HEK293 (cell line): ENCODE measurements at regions not wholly inside any gene's neighbourhood (a gene's known extent, or its start where the extent isn't known, plus 50 kb on each side); places are given as distances from the start of the nearest gene placed in this dataset.

Experiments used
- CTCF ChIA-PET: fragments of 350-600 bp; formaldehyde crosslinking; extraction: SDS; loops from one replicate; lab custom pipeline; 2021; ENCODE audit warnings: antibody characterized with exemption; lab: Yijun Ruan, JAX
- POLR2A ChIA-PET: fragments of 300-600 bp; formaldehyde crosslinking; extraction: SDS; loops from one replicate; lab custom pipeline; 2020; ENCODE audit warnings: antibody characterized with exemption, inconsistent platforms; lab: Yijun Ruan, JAX
- H3K27ac ChIP-seq: fragments of 200-500 bp; sonication (Bioruptor generic); 2 replicates; pipeline ENCODE4 v1.5.1; 2014; ENCODE audit warnings: low read depth, low read length, control low read depth, inconsistent platforms; ENCODE audit errors: extremely low read depth
- H3K36me3 ChIP-seq, 2 experiments: fragments of 200-500 bp in 1 of 2; sonication (Bioruptor generic) in 1 of 2; 1 replicate in 1 of 2; 2 replicates in 1 of 2; pipeline ENCODE4 v1.5.1; 2014 to 2017; ENCODE audit warnings: inconsistent platforms in 2 of 2, low read length in 2 of 2; ENCODE audit not compliant: control insufficient read depth in 2 of 2, insufficient read depth in 1 of 2
- H3K4me1 ChIP-seq: fragments of 200-500 bp; sonication (Bioruptor generic); 2 replicates; pipeline ENCODE4 v1.5.1; 2014; ENCODE audit warnings: mild to moderate bottlenecking, low read length, inconsistent platforms; ENCODE audit not compliant: control insufficient read depth, insufficient read depth
- H3K4me3 ChIP-seq: 2 replicates; pipeline ENCODE4 v1.5.1; 2011; ENCODE audit warnings: low read depth, mild to moderate bottlenecking, control low read depth, low read length, moderate library complexity
- H3K9me3 ChIP-seq: fragments of 200-500 bp; sonication (Bioruptor generic); 2 replicates; pipeline ENCODE4 v1.5.1; 2014; ENCODE audit warnings: low read depth, low read length, inconsistent platforms; ENCODE audit not compliant: control insufficient read depth, insufficient read depth
- GFI1B ChIP-seq: fragments of 450-650 bp; formaldehyde crosslinking; IDR thresholded peaks from 2 replicates; pipeline ENCODE4 v1.5.1; 2016; ENCODE audit warnings: missing biosample characterization, missing genetic modification characterization
- GLI2 ChIP-seq: fragments of 450-650 bp; formaldehyde crosslinking; IDR thresholded peaks from 2 replicates; pipeline ENCODE4; 2017; ENCODE audit warnings: missing biosample characterization, missing genetic modification characterization, low read depth, borderline replicate concordance
- HOXA7 ChIP-seq: sonication (generic); formaldehyde crosslinking; IDR thresholded peaks from 2 replicates; pipeline ENCODE4 v1.8.1; 2022; ENCODE audit warnings: missing genetic modification reagents, borderline replicate concordance
- KLF16 ChIP-seq: fragments of 450-650 bp; formaldehyde crosslinking; IDR thresholded peaks from 2 replicates; pipeline ENCODE4 v1.5.1; 2017; ENCODE audit warnings: missing biosample characterization, missing genetic modification characterization
- KLF7 ChIP-seq: fragments of 450-650 bp; formaldehyde crosslinking; IDR thresholded peaks from 2 replicates; pipeline ENCODE4 v1.5.1; 2016; ENCODE audit warnings: missing biosample characterization, missing genetic modification characterization, borderline replicate concordance
- MYNN ChIP-seq: fragments of 450-650 bp; formaldehyde crosslinking; IDR thresholded peaks from 2 replicates; pipeline ENCODE4 v1.5.1; 2016; ENCODE audit warnings: missing biosample characterization, missing genetic modification characterization, borderline replicate concordance
- PRDM10 ChIP-seq: fragments of 450-650 bp; formaldehyde crosslinking; IDR thresholded peaks from 2 replicates; pipeline ENCODE4 v1.5.1; 2016; ENCODE audit warnings: missing biosample characterization, missing genetic modification characterization
- WT1 ChIP-seq: fragments of 450-650 bp; formaldehyde crosslinking; IDR thresholded peaks from 2 replicates; pipeline ENCODE4 v1.5.1; 2016; ENCODE audit warnings: missing biosample characterization, missing genetic modification characterization
- ZBTB21 ChIP-seq: fragments of 450-650 bp; formaldehyde crosslinking; IDR thresholded peaks from 2 replicates; pipeline ENCODE4 v1.5.1; 2017; ENCODE audit warnings: missing biosample characterization, missing genetic modification characterization
- ZBTB48 ChIP-seq: fragments of 450-650 bp; formaldehyde crosslinking; IDR thresholded peaks from 2 replicates; pipeline ENCODE4 v1.5.1; 2016; ENCODE audit warnings: missing biosample characterization, missing genetic modification characterization
- ZEB2 ChIP-seq: fragments of 450-650 bp; formaldehyde crosslinking; IDR thresholded peaks from 2 replicates; pipeline ENCODE4 v1.5.1; 2016; ENCODE audit warnings: missing biosample characterization, missing genetic modification characterization
- ZFP37 ChIP-seq: fragments of 450-650 bp; formaldehyde crosslinking; IDR thresholded peaks from 2 replicates; pipeline ENCODE4 v1.5.1; 2016; ENCODE audit warnings: missing biosample characterization, missing genetic modification characterization
- ZFP41 ChIP-seq: fragments of 450-650 bp; formaldehyde crosslinking; IDR thresholded peaks from 2 replicates; pipeline ENCODE4 v1.5.1; 2016; ENCODE audit warnings: missing biosample characterization, missing genetic modification characterization, borderline replicate concordance
- ZNF132 ChIP-seq: fragments of 450-650 bp; formaldehyde crosslinking; IDR thresholded peaks from 2 replicates; pipeline ENCODE4 v1.5.1; 2017; ENCODE audit warnings: missing biosample characterization, missing genetic modification characterization, borderline replicate concordance
- ZNF138 ChIP-seq: fragments of 450-650 bp; formaldehyde crosslinking; IDR thresholded peaks from 2 replicates; pipeline ENCODE4 v1.5.1; 2016; ENCODE audit warnings: missing biosample characterization, missing genetic modification characterization, borderline replicate concordance
- ZNF140 ChIP-seq: fragments of 450-650 bp; formaldehyde crosslinking; IDR thresholded peaks from 2 replicates; pipeline ENCODE4 v1.5.1; 2016; ENCODE audit warnings: missing biosample characterization, missing genetic modification characterization
- ZNF175 ChIP-seq: fragments of 450-650 bp; formaldehyde crosslinking; IDR thresholded peaks from 2 replicates; pipeline ENCODE4 v1.5.1; 2016; ENCODE audit warnings: missing biosample characterization, missing genetic modification characterization
- ZNF18 ChIP-seq: fragments of 450-650 bp; formaldehyde crosslinking; IDR thresholded peaks from 2 replicates; pipeline ENCODE4 v1.5.1; 2016; ENCODE audit warnings: missing biosample characterization, missing genetic modification characterization
- ZNF221 ChIP-seq: fragments of 450-650 bp; formaldehyde crosslinking; IDR thresholded peaks from 2 replicates; pipeline ENCODE4 v1.5.1; 2017; ENCODE audit warnings: missing biosample characterization, missing genetic modification characterization, borderline replicate concordance
- ZNF350 ChIP-seq: fragments of 450-650 bp; formaldehyde crosslinking; IDR thresholded peaks from 2 replicates; pipeline ENCODE4 v1.5.0; 2017; ENCODE audit warnings: missing biosample characterization, mild to moderate bottlenecking, missing genetic modification characterization
- ZNF362 ChIP-seq: fragments of 450-650 bp; formaldehyde crosslinking; IDR thresholded peaks from 2 replicates; pipeline ENCODE4 v1.5.1; 2016; ENCODE audit warnings: missing biosample characterization, missing genetic modification characterization
- ZNF423 ChIP-seq: fragments of 450-650 bp; formaldehyde crosslinking; IDR thresholded peaks from 2 replicates; pipeline ENCODE4 v1.5.1; 2016; ENCODE audit warnings: missing biosample characterization, missing genetic modification characterization
- ZNF426 ChIP-seq: fragments of 450-650 bp; formaldehyde crosslinking; IDR thresholded peaks from 2 replicates; pipeline ENCODE4 v1.5.1; 2017; ENCODE audit warnings: missing biosample characterization, missing genetic modification characterization, mild to moderate bottlenecking, inconsistent platforms, moderate library complexity
- ZNF488 ChIP-seq: fragments of 450-650 bp; formaldehyde crosslinking; IDR thresholded peaks from 2 replicates; pipeline ENCODE4 v1.5.1; 2016; ENCODE audit warnings: missing biosample characterization, missing genetic modification characterization
- ZNF561 ChIP-seq: fragments of 450-650 bp; IDR thresholded peaks from 2 replicates; pipeline ENCODE4 v1.5.1; 2018; ENCODE audit warnings: missing biosample characterization, missing genetic modification characterization, borderline replicate concordance
- ZNF621 ChIP-seq: fragments of 450-650 bp; formaldehyde crosslinking; IDR thresholded peaks from 2 replicates; pipeline ENCODE4 v1.5.1; 2017; ENCODE audit warnings: missing biosample characterization, missing genetic modification characterization
- ZNF623 ChIP-seq: fragments of 450-650 bp; formaldehyde crosslinking; IDR thresholded peaks from 2 replicates; pipeline ENCODE4 v1.5.1; 2016; ENCODE audit warnings: missing biosample characterization, missing genetic modification characterization
- ZNF747 ChIP-seq: fragments of 450-650 bp; formaldehyde crosslinking; IDR thresholded peaks from 2 replicates; pipeline ENCODE4 v1.5.1; 2016; ENCODE audit warnings: missing biosample characterization, missing genetic modification characterization
- ZNF776 ChIP-seq: fragments of 450-650 bp; formaldehyde crosslinking; IDR thresholded peaks from 2 replicates; pipeline ENCODE4 v1.5.0; 2017; ENCODE audit warnings: missing biosample characterization, missing genetic modification characterization, borderline replicate concordance
- ZSCAN30 ChIP-seq: fragments of 450-650 bp; IDR thresholded peaks from 2 replicates; pipeline ENCODE4 v1.5.1; 2018; ENCODE audit warnings: missing biosample characterization, mild to moderate bottlenecking, missing genetic modification characterization, moderate library complexity

GRCh38 chr11:70547386-70547785, 149.1 kb downstream of the CTTN start:
- Histone ChIP-seq H3K4me1 (no peaks in the 10 kb centered on the region), H3K36me3 (no peaks in the 10 kb centered on the region), H3K27ac (no peak overlapping the region), H3K4me3 (no peak overlapping the region), H3K9me3 (no peaks in the 10 kb centered on the region)
- POLR2A ChIA-PET = no interaction called here
- CTCF ChIA-PET = no interaction called here
- TF ChIP-seq ZNF140 = no peak
- no peak for TF ChIP-seq ZNF18 (tag by site-specific recombination)
- no peak for TF ChIP-seq ZNF561
- no peak for TF ChIP-seq ZNF175 (tag by site-specific recombination)
- no peak for TF ChIP-seq ZBTB21 (tag by site-specific recombination)
- no peak for TF ChIP-seq ZNF138 (tag by site-specific recombination)
- no peak for TF ChIP-seq ZEB2 (tag by site-specific recombination)
- TF ChIP-seq ZNF426 (tag by site-specific recombination) = no peak
- no peak for TF ChIP-seq ZBTB48 (tag by site-specific recombination)
- TF ChIP-seq GLI2 (tag by site-specific recombination) = no peak
- TF ChIP-seq ZSCAN30 = no peak
- no peak for TF ChIP-seq ZNF350 (tag by site-specific recombination)
- no peak for TF ChIP-seq KLF16 (tag by site-specific recombination)
- TF ChIP-seq KLF7 = no peak
- no peak for TF ChIP-seq ZNF132 (tag by site-specific recombination)
- TF ChIP-seq ZNF776 (tag by site-specific recombination) = no peak
- no peak for TF ChIP-seq ZNF423 (tag by site-specific recombination)
- no peak for TF ChIP-seq ZNF621 (tag by site-specific recombination)
- TF ChIP-seq ZNF747 = no peak
- TF ChIP-seq, all 188 proteins: peak for 0

- H3K27ac ChIP-seq = no peak overlapping the region
- TF ChIP-seq GLI2 (tag by site-specific recombination) (no peak), PRDM10 (tag by site-specific recombination) (no peak), ZFP41 (tag by site-specific recombination) (no peak), HOXA7 (CRISPR knock-in tag) (no peak), GFI1B (tag by site-specific recombination) (no peak), ZNF488 (tag by site-specific recombination) (no peak), ZFP37 (no peak), MYNN (tag by site-specific recombination) (no peak), ZNF362 (tag by site-specific recombination) (no peak), ZNF623 (tag by site-specific recombination) (no peak), WT1 (no peak), ZBTB21 (tag by site-specific recombination) (no peak), ZNF221 (tag by site-specific recombination) (no peak)
Measured at GRCh38 chr11:70547821-70548670, 149.7 kb downstream of the CTTN start.

More at GRCh38 chr11:70547821-70548670, 149.7 kb downstream of the CTTN start:
- CTCF ChIA-PET = no interaction called here
- Histone ChIP-seq H3K4me1 (no peaks in the 10 kb centered on the region), H3K9me3 (no peaks in the 10 kb centered on the region), H3K36me3 (no peaks in the 10 kb centered on the region), H3K4me3 (no peak overlapping the region)
- POLR2A ChIA-PET = no interaction called here
